Amniotic epithelial cell (primary cell): ENCODE measurements at regions not wholly inside any gene's neighbourhood (a gene's known extent, or its start where the extent isn't known, plus 50 kb on each side); places are given as distances from the start of the nearest gene placed in this dataset.

Experiments used
- DNase-seq: peaks from one replicate; pipeline ENCODE4 v3.0.0-alpha.2; 2010; ENCODE audit warnings: low read depth

GRCh38 chr10:81792729-81793128, 82.3 kb upstream of the NRG3 start:
- DNase-seq = no peak

- DNase-seq = no peak
These were observed 68.2 kb upstream of the NRG3 start for GRCh38 chr10:81806842-81807241.

GRCh38 chr10:81814842-81815241, 60.2 kb upstream of the NRG3 start:
- no peak for DNase-seq

- no peak for DNase-seq
These were observed 57.3 kb upstream of the NRG3 start for GRCh38 chr10:81817596-81818170.

GRCh38 chr10:81820418-81820817, 54.6 kb upstream of the NRG3 start:
- no peak for DNase-seq
